CD14-positive monocyte (primary cell): ENCODE measurements at regions not wholly inside any gene's neighbourhood (a gene's known extent, or its start where the extent isn't known, plus 50 kb on each side); places are given as distances from the start of the nearest gene placed in this dataset.

Experiments used
- DNase-seq, 3 donors: peaks; one replicate each; pipeline ENCODE4 v3.0.0-alpha.2; 2011 to 2022
- H2AFZ ChIP-seq: 2 replicates; pipeline ENCODE4 v1.6.0; 2012; ENCODE audit warnings: mild to moderate bottlenecking, low read depth, low read length, inconsistent platforms; ENCODE audit not compliant: insufficient read depth, poor library complexity, severe bottlenecking
- H3K27ac ChIP-seq, 2 donors: 1 replicate in 1 of 2; 2 replicates in 1 of 2; pipeline ENCODE4 v1.5.1; 2012 to 2013; ENCODE audit warnings: low read length in 2 of 2, control low read depth in 1 of 2, inconsistent platforms in 1 of 2, low read depth in 1 of 2, mild to moderate bottlenecking in 1 of 2
- H3K27me3 ChIP-seq, 2 donors: one replicate each; pipeline versions ENCODE4 v1.6.0 to v1.6.1; 2011 to 2013; ENCODE audit warnings: low read length in 2 of 2; ENCODE audit not compliant: control insufficient read depth in 2 of 2, insufficient read depth in 2 of 2
- H3K36me3 ChIP-seq, 2 donors: replicated peaks in 1 of 2; 1 replicate in 1 of 2; 2 replicates in 1 of 2; pipeline versions ENCODE4 v1.5.1 to v1.6.1; 2012 to 2013; ENCODE audit warnings: low read length in 2 of 2, control low read depth in 1 of 2, inconsistent platforms in 1 of 2, mild to moderate bottlenecking in 1 of 2; ENCODE audit not compliant: insufficient read depth in 2 of 2, control insufficient read depth in 1 of 2
- H3K4me1 ChIP-seq, 2 donors: 1 replicate in 1 of 2; 2 replicates in 1 of 2; pipeline versions ENCODE4 v1.5.1 to v1.6.1; 2012 to 2013; ENCODE audit warnings: low read length in 2 of 2, control low read depth in 1 of 2, inconsistent platforms in 1 of 2, mild to moderate bottlenecking in 1 of 2, moderate library complexity in 1 of 2; ENCODE audit not compliant: insufficient read depth in 2 of 2, control insufficient read depth in 1 of 2
- H3K4me2 ChIP-seq: replicated peaks from 2 replicates; pipeline ENCODE3; 2012; ENCODE audit warnings: low read length, moderate library complexity, mild to moderate bottlenecking; ENCODE audit not compliant: poor library complexity, severe bottlenecking; ENCODE audit errors: extremely low read depth
- H3K4me3 ChIP-seq, 3 experiments: fragments of 200-600 bp in 1 of 3; sonication (generic) in 1 of 3; replicated peaks in 1 of 3; 1 replicate in 2 of 3; 2 replicates in 1 of 3; pipeline ENCODE4 v1.5.1; 2011 to 2013; ENCODE audit warnings: low read length in 3 of 3, mild to moderate bottlenecking in 3 of 3, control low read depth in 2 of 3, low read depth in 2 of 3, inconsistent platforms in 1 of 3, moderate library complexity in 1 of 3
- H3K79me2 ChIP-seq: 2 replicates; pipeline ENCODE4 v1.6.0; 2012; ENCODE audit warnings: mild to moderate bottlenecking, control low read depth, inconsistent platforms, low read length, moderate library complexity; ENCODE audit not compliant: insufficient read depth
- H3K9ac ChIP-seq: 2 replicates; pipeline ENCODE4 v1.6.0; 2017; ENCODE audit warnings: low read length, mild to moderate bottlenecking; ENCODE audit not compliant: insufficient read depth, poor library complexity, severe bottlenecking
- H3K9me3 ChIP-seq, 2 donors: replicated peaks in 1 of 2; 1 replicate in 1 of 2; 2 replicates in 1 of 2; pipeline versions ENCODE4 v1.5.1 to v1.6.1; 2012 to 2013; ENCODE audit warnings: low read length in 2 of 2, control low read depth in 1 of 2; ENCODE audit not compliant: control insufficient read depth in 1 of 2, insufficient read depth in 1 of 2
- H4K20me1 ChIP-seq: 2 replicates; pipeline ENCODE4 v1.6.0; 2012; ENCODE audit warnings: mild to moderate bottlenecking, low read length, control low read depth, moderate library complexity; ENCODE audit not compliant: insufficient read depth
- H3K27ac Mint-ChIP-seq, 7 donors: one replicate each; pipeline ENCODE4 v1.8.0; 2020; ENCODE audit warnings: mild to moderate bottlenecking in 7 of 7, mixed read lengths in 7 of 7, moderate library complexity in 6 of 7, inconsistent platforms in 2 of 7
- H3K27me3 Mint-ChIP-seq, 3 donors: one replicate each; pipeline ENCODE4 v1.8.0; 2021 to 2022; ENCODE audit warnings: low read depth in 3 of 3, mild to moderate bottlenecking in 3 of 3, mixed read lengths in 3 of 3, moderate library complexity in 3 of 3, inconsistent platforms in 1 of 3
- H3K36me3 Mint-ChIP-seq, 2 donors: one replicate each; pipeline ENCODE4 v1.8.0; 2020; ENCODE audit warnings: mixed read lengths in 2 of 2, inconsistent platforms in 1 of 2, mild to moderate bottlenecking in 1 of 2
- H3K4me1 Mint-ChIP-seq: one replicate; pipeline ENCODE4 v1.8.0; 2020; ENCODE audit warnings: mild to moderate bottlenecking, mixed read lengths
- H3K4me3 Mint-ChIP-seq, 2 donors: one replicate each; pipeline ENCODE4 v1.8.0; 2020; ENCODE audit warnings: mild to moderate bottlenecking in 2 of 2, mixed read lengths in 2 of 2, moderate library complexity in 1 of 2
- H3K9me3 Mint-ChIP-seq, 7 donors: one replicate each; pipeline ENCODE4 v1.8.0; 2020 to 2022; ENCODE audit warnings: mixed read lengths in 7 of 7, mild to moderate bottlenecking in 6 of 7, moderate library complexity in 6 of 7, inconsistent platforms in 2 of 7
- WGBS: methylation state at CpG from one replicate; pipeline ENCODE4 v1.1.5; 2013; ENCODE audit warnings: missing lambda C conversion rate; ENCODE audit not compliant: insufficient coverage; 5-methylcytosine and 5-hydroxymethylcytosine counted together
- intact Hi-C, 2 donors: fragments of 100-400 bp; cut with micrococcal nuclease; formaldehyde crosslinking; loops; one replicate each; pipeline versions ENCODE4 v1.15.0 to v1.15.1; 2023
- TF ChIP-seq, protein P1 (sequence below): fragments of 200-600 bp; IDR thresholded peaks from one replicate; pipeline ENCODE4 v1.8.0; 2022; ENCODE audit warnings: antibody characterized with exemption, mild to moderate bottlenecking

DNA sequence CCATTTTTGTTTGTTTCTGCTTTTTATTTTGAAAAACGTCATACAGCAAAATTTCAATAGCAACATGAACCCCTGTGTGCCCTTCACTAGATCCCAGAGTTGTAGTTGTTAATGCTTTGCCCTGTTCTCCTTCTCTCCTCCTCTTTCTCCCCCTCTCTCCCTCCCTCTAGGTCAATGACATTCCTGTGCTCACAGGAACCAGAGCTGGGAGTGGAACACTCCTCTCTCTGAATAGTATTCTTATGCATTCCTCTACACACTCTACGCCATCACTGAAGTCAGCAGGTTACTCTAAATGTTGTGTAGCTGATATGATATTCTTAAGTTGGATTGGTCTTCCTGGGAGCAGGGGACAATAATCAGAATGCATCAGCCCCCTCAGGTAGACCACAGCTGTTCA lies 243.4 kb downstream of the SYK start:
- no peaks in the 10 kb centered on the region for H3K4me1 ChIP-seq
- no peak overlapping the region for H2AFZ ChIP-seq
- no peak overlapping the region for H3K4me3 Mint-ChIP-seq
- 88% methylated on average over 1 of the region's 2 CpGs for WGBS
- peaks cover 0 to 16% (median 2%) of the 10 kb centered on the region in 3 donors for H3K27me3 Mint-ChIP-seq
- H3K4me2 ChIP-seq, result no peak overlapping the region
- H3K79me2 ChIP-seq, result no peaks in the 10 kb centered on the region
- H3K9ac ChIP-seq, result no peak overlapping the region
- TF ChIP-seq, protein P1, sequence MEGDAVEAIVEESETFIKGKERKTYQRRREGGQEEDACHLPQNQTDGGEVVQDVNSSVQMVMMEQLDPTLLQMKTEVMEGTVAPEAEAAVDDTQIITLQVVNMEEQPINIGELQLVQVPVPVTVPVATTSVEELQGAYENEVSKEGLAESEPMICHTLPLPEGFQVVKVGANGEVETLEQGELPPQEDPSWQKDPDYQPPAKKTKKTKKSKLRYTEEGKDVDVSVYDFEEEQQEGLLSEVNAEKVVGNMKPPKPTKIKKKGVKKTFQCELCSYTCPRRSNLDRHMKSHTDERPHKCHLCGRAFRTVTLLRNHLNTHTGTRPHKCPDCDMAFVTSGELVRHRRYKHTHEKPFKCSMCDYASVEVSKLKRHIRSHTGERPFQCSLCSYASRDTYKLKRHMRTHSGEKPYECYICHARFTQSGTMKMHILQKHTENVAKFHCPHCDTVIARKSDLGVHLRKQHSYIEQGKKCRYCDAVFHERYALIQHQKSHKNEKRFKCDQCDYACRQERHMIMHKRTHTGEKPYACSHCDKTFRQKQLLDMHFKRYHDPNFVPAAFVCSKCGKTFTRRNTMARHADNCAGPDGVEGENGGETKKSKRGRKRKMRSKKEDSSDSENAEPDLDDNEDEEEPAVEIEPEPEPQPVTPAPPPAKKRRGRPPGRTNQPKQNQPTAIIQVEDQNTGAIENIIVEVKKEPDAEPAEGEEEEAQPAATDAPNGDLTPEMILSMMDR, result no peak
- no peak overlapping the region for H3K4me3 ChIP-seq
- no peak overlapping the region for H3K27ac ChIP-seq
- H3K9me3 Mint-ChIP-seq, result no peaks in the 10 kb centered on the region
- H3K9me3 ChIP-seq, result no peaks in the 10 kb centered on the region
- H3K36me3 Mint-ChIP-seq, result no peaks in the 10 kb centered on the region
- peaks cover 6% of the 10 kb centered on the region for H3K4me1 Mint-ChIP-seq
- no peak overlapping the region for H3K27ac Mint-ChIP-seq
- no peaks in the 10 kb centered on the region for H4K20me1 ChIP-seq
- H3K27me3 ChIP-seq, result no peaks in the 10 kb centered on the region
- intact Hi-C loops, result no loop called here
- no peak for DNase-seq
- H3K36me3 ChIP-seq, result no peaks in the 10 kb centered on the region

DNA sequence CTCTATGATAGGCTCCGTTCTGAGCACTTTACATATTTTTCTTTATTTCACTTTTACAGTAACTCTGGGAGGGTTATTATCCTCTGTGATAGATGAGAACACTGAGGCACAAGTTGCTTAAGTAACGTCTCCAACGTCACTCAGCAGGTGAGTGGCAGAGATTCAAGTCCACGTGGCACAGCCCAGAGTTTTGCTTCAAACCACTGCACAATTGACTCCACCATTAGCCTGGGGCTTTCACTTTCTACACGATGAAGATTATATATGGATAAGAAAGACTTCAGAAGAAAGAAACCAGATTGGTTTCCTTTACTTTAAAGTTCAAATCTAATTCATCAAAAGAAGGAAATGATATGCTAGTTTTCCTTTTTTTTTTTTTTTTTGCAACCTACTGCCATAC lies 245.9 kb downstream of the SYK start:
- peaks cover 0 to 16% (median 2%) of the 10 kb centered on the region in 3 donors for H3K27me3 Mint-ChIP-seq
- no peak overlapping the region for H3K27ac Mint-ChIP-seq
- intact Hi-C loops, result no loop called here
- H3K4me1 ChIP-seq, result no peaks in the 10 kb centered on the region
- H3K36me3 ChIP-seq, result no peaks in the 10 kb centered on the region
- H3K9me3 ChIP-seq, result no peaks in the 10 kb centered on the region
- H3K4me3 ChIP-seq, result no peak overlapping the region
- H3K4me3 Mint-ChIP-seq, result no peak overlapping the region
- H3K36me3 Mint-ChIP-seq, result no peaks in the 10 kb centered on the region
- no peaks in the 10 kb centered on the region for H4K20me1 ChIP-seq
- peaks cover 6% of the 10 kb centered on the region for H3K4me1 Mint-ChIP-seq
- TF ChIP-seq, protein P1, result no peak
- no peak overlapping the region for H3K4me2 ChIP-seq
- H3K79me2 ChIP-seq, result no peaks in the 10 kb centered on the region
- H3K27me3 ChIP-seq, result no peaks in the 10 kb centered on the region
- WGBS, result no CpG with 5 or more reads among the region's 5 CpGs
- peaks cover 0 to 3% (median 0%) of the 10 kb centered on the region in 7 donors for H3K9me3 Mint-ChIP-seq
- H2AFZ ChIP-seq, result no peak overlapping the region
- DNase-seq, result no peak
- H3K27ac ChIP-seq, result no peak overlapping the region
- H3K9ac ChIP-seq, result no peak overlapping the region
